ENCODE measurements at regions not wholly inside any gene's neighbourhood (a gene's known extent, or its start where the extent isn't known, plus 50 kb on each side); places are given as distances from the start of the nearest gene placed in this dataset.

DNA sequence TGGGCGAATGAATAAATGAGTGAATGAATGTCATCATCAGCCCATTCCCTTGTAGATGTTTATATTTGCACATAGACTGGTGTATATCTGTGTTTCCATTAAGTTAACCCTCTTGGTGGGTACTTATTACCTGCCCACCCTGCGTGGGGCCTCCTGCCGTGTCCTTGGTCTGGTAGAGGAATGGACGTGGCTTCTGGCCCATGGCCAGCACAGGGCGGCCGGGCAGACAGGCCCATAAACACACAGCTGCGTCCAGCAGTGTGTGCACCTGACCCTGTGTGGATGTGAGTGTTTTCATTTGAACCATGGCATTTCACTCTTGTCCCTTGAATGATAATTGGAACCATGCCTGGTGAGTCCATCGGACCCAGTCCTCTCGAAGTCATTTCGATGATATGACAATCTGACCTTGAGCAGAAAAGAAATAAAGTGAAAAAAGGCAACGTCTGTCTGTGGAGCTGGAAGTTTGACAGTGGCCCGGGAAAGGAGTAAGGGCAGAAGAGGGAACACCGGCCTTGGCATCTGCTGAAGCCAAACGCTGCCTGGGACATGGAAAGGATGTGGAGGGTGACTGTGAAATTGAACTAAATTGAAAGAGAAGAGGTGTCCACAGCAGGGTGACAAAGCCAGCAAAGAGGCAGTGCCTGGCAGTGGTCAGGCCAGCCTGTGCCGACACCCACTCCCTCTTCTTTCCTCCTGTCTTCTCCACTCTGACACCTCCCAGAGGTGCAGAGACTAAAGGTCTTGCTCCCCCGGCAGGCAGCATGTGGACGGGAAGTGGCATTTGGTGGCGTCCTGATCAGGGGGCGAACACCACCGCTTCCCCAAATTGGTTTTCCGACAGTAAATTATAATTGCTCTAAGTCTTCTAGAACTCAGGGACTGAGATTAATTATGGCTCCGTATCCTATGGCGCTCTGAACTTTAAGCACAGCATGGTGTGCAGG lies 199.0 kb upstream of the ZMIZ1 start:
- Histone ChIP-seq H3K27me3 (replicated peaks; ENCODE audit: insufficient read depth, low read depth, low read length, poor library complexity) (no peaks in the 10 kb centered on the region), H3K27ac (ENCODE audit: low read depth, low read length, poor library complexity, severe bottlenecking) (no peak overlapping the region), H3K4me1 (ENCODE audit: insufficient read depth, low read length, poor library complexity, severe bottlenecking) (no peaks in the 10 kb centered on the region), H3K4me3 (ENCODE audit: low read depth, low read length, poor library complexity, severe bottlenecking) (no peak overlapping the region), H3K36me3 (ENCODE audit: insufficient read depth, low read length, poor library complexity, severe bottlenecking) (no peaks in the 10 kb centered on the region), H3K9me3 (ENCODE audit: low read depth, low read length, poor library complexity, severe bottlenecking) (no peaks in the 10 kb centered on the region)
- intact Hi-C loops (cut with micrococcal nuclease; ENCODE audit: unreplicated experiment): no loop called here
- POLR2A ChIA-PET (ENCODE audit: low non-redundant PET): no interaction called here
- no TSS peak for BruUV-seq (replicated peaks)
- no peak for TF ChIP-seq EZH2 (IDR thresholded peaks at IDR 0.05; ENCODE audit: borderline replicate concordance, low read depth, low read length, poor library complexity, severe bottlenecking)
- TF ChIP-seq, protein P1, sequence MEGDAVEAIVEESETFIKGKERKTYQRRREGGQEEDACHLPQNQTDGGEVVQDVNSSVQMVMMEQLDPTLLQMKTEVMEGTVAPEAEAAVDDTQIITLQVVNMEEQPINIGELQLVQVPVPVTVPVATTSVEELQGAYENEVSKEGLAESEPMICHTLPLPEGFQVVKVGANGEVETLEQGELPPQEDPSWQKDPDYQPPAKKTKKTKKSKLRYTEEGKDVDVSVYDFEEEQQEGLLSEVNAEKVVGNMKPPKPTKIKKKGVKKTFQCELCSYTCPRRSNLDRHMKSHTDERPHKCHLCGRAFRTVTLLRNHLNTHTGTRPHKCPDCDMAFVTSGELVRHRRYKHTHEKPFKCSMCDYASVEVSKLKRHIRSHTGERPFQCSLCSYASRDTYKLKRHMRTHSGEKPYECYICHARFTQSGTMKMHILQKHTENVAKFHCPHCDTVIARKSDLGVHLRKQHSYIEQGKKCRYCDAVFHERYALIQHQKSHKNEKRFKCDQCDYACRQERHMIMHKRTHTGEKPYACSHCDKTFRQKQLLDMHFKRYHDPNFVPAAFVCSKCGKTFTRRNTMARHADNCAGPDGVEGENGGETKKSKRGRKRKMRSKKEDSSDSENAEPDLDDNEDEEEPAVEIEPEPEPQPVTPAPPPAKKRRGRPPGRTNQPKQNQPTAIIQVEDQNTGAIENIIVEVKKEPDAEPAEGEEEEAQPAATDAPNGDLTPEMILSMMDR (conservative IDR thresholded peaks at IDR 0.05; ENCODE audit: low read depth, low read length): no peak
- CTCF ChIA-PET: no interaction called here
- DNase-seq (ENCODE audit: low spot score): no peak

- CTCF ChIA-PET: no interaction called here
- intact Hi-C loops (cut with micrococcal nuclease; ENCODE audit: unreplicated experiment): no loop called here
Observed at GRCh38 chr10:78870458-78870857, 198.3 kb upstream of the ZMIZ1 start.

GRCh38 chr10:78871796-78872195 lies 197.0 kb upstream of the ZMIZ1 start:
- TF ChIP-seq, protein P1 (conservative IDR thresholded peaks at IDR 0.05; ENCODE audit: low read depth, low read length): no peak
- no peak for TF ChIP-seq EZH2 (IDR thresholded peaks at IDR 0.05; ENCODE audit: borderline replicate concordance, low read depth, low read length, poor library complexity, severe bottlenecking)
- no peak overlapping the region for H3K27ac ChIP-seq (ENCODE audit: low read depth, low read length, poor library complexity, severe bottlenecking)
- H3K4me1 ChIP-seq (ENCODE audit: insufficient read depth, low read length, poor library complexity, severe bottlenecking): peaks cover 9% of the 10 kb centered on the region
- intact Hi-C loops (cut with micrococcal nuclease; ENCODE audit: unreplicated experiment): no loop called here
- H3K27me3 ChIP-seq (replicated peaks; ENCODE audit: insufficient read depth, low read depth, low read length, poor library complexity): no peaks in the 10 kb centered on the region
- ChIA-PET POLR2A (ENCODE audit: low non-redundant PET) (no interaction called here), CTCF (no interaction called here)
- BruUV-seq (replicated peaks): no TSS peak
- H3K4me3 ChIP-seq (ENCODE audit: low read depth, low read length, poor library complexity, severe bottlenecking): no peak overlapping the region
- no peaks in the 10 kb centered on the region for H3K9me3 ChIP-seq (ENCODE audit: low read depth, low read length, poor library complexity, severe bottlenecking)
- no peaks in the 10 kb centered on the region for H3K36me3 ChIP-seq (ENCODE audit: insufficient read depth, low read length, poor library complexity, severe bottlenecking)
- no peak for DNase-seq (ENCODE audit: low spot score)

More at GRCh38 chr10:78870458-78870857, 198.3 kb upstream of the ZMIZ1 start:
- POLR2A ChIA-PET (ENCODE audit: low non-redundant PET): no interaction called here
- Histone ChIP-seq H3K4me1 (ENCODE audit: insufficient read depth, low read length, poor library complexity, severe bottlenecking) (no peaks in the 10 kb centered on the region), H3K27ac (ENCODE audit: low read depth, low read length, poor library complexity, severe bottlenecking) (no peak overlapping the region), H3K27me3 (replicated peaks; ENCODE audit: insufficient read depth, low read depth, low read length, poor library complexity) (no peaks in the 10 kb centered on the region), H3K4me3 (ENCODE audit: low read depth, low read length, poor library complexity, severe bottlenecking) (no peak overlapping the region), H3K36me3 (ENCODE audit: insufficient read depth, low read length, poor library complexity, severe bottlenecking) (no peaks in the 10 kb centered on the region), H3K9me3 (ENCODE audit: low read depth, low read length, poor library complexity, severe bottlenecking) (no peaks in the 10 kb centered on the region)
- DNase-seq (ENCODE audit: low spot score): no peak
- TF ChIP-seq, protein P1 (conservative IDR thresholded peaks at IDR 0.05; ENCODE audit: low read depth, low read length): no peak
- no peak for TF ChIP-seq EZH2 (IDR thresholded peaks at IDR 0.05; ENCODE audit: borderline replicate concordance, low read depth, low read length, poor library complexity, severe bottlenecking)
- no TSS peak for BruUV-seq (replicated peaks)
